ENCODE measurements at regions not wholly inside any gene's neighbourhood (a gene's known extent, or its start where the extent isn't known, plus 50 kb on each side); places are given as distances from the start of the nearest gene placed in this dataset.

DNA sequence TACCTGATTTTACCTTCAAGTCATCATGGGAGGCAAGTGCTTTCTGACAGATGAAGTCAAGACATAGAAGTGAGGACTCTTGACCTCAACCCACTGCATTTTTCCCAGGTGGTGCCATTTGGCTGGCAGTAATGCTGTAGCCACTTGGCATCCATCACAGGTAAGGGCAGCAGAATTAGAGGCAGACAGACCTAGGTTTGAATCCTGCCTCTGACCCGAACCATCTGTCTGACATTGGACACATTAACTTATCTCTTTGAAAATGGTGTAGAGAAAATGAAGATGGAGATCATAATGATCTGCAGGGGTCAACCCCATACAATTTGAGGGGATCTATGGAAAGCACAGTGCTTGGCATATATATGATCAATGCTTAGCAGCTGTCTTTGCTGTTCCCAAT lies 505.5 kb downstream of the NPIPA7 start:
- TF ChIP-seq, protein P1, sequence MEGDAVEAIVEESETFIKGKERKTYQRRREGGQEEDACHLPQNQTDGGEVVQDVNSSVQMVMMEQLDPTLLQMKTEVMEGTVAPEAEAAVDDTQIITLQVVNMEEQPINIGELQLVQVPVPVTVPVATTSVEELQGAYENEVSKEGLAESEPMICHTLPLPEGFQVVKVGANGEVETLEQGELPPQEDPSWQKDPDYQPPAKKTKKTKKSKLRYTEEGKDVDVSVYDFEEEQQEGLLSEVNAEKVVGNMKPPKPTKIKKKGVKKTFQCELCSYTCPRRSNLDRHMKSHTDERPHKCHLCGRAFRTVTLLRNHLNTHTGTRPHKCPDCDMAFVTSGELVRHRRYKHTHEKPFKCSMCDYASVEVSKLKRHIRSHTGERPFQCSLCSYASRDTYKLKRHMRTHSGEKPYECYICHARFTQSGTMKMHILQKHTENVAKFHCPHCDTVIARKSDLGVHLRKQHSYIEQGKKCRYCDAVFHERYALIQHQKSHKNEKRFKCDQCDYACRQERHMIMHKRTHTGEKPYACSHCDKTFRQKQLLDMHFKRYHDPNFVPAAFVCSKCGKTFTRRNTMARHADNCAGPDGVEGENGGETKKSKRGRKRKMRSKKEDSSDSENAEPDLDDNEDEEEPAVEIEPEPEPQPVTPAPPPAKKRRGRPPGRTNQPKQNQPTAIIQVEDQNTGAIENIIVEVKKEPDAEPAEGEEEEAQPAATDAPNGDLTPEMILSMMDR (IDR thresholded peaks at IDR 0.05), result no peak
- no peak for TF ChIP-seq POLR2A (IDR thresholded peaks at IDR 0.05)

Measured in uterus (tissue), 2 donors.